ENCODE measurements at regions not wholly inside any gene's neighbourhood (a gene's known extent, or its start where the extent isn't known, plus 50 kb on each side); places are given as distances from the start of the nearest gene placed in this dataset.

GRCh38 chr13:39107561-39107960 lies 69.3 kb downstream of the NHLRC3 start:
- TF ChIP-seq CTCF (IDR thresholded peaks at IDR 0.05): no peak
- no peak for TF ChIP-seq POLR2A (IDR thresholded peaks at IDR 0.05)

Data from Peyer's patch (tissue), 4 donors.